B cell (primary cell): ENCODE measurements at regions not wholly inside any gene's neighbourhood (a gene's known extent, or its start where the extent isn't known, plus 50 kb on each side); places are given as distances from the start of the nearest gene placed in this dataset.

Source experiments
- ATAC-seq: fragments of 200-7000 bp; cut with Tn5 transposase; one replicate; pipeline ENCODE4 v1.10.0; 2021; ENCODE audit warnings: low read depth, mild to moderate bottlenecking, moderate number of reproducible peaks, moderate library complexity
- CTCF ChIA-PET: fragments of 350-600 bp; sonication (Branson Sonifier 250); formaldehyde crosslinking; loops from one replicate; lab custom pipeline; 2021; ENCODE audit warnings: antibody characterized with exemption, inconsistent platforms; lab: Charles Lee
- POLR2A ChIA-PET: fragments of 350-600 bp; sonication (Branson Sonifier 250); formaldehyde crosslinking; loops from one replicate; lab custom pipeline; 2021; ENCODE audit warnings: antibody characterized with exemption; lab: Charles Lee
- DNase-seq: peaks from one replicate; pipeline ENCODE4 v3.0.0; 2013
- H2AFZ ChIP-seq: 2 replicates; pipeline ENCODE4 v1.6.1; 2012; ENCODE audit warnings: mild to moderate bottlenecking, low read depth, low read length; ENCODE audit not compliant: insufficient read depth, poor library complexity, severe bottlenecking
- H3K27ac ChIP-seq, 2 donors: 1 replicate in 1 of 2; 2 replicates in 1 of 2; pipeline ENCODE4 v1.5.1; 2012 to 2013; ENCODE audit warnings: low read length in 2 of 2, mild to moderate bottlenecking in 2 of 2, moderate library complexity in 1 of 2
- H3K27me3 ChIP-seq, 4 experiments: fragments of 200-600 bp in 1 of 4; sonication (generic) in 1 of 4; replicated peaks in 1 of 4; 1 replicate in 2 of 4; 2 replicates in 2 of 4; pipeline versions ENCODE4 v1.6.1 to v1.7.0; 2013 to 2016; ENCODE audit warnings: low read length in 3 of 4, mild to moderate bottlenecking in 2 of 4, mixed read lengths in 1 of 4, moderate library complexity in 1 of 4; ENCODE audit not compliant: insufficient read depth in 4 of 4, control insufficient read depth in 3 of 4; ENCODE audit errors: control extremely low read depth in 1 of 4
- H3K36me3 ChIP-seq, 2 experiments: replicated peaks in 1 of 2; 1 replicate in 1 of 2; 2 replicates in 1 of 2; pipeline versions ENCODE4 v1.6.1 to v1.7.1; 2013; ENCODE audit warnings: low read length in 1 of 2; ENCODE audit not compliant: insufficient read depth in 2 of 2, control insufficient read depth in 1 of 2; ENCODE audit errors: control extremely low read depth in 1 of 2, extremely low read depth in 1 of 2
- H3K4me1 ChIP-seq, 2 donors: fragments of 200-600 bp in 1 of 2; sonication (generic) in 1 of 2; 1 replicate in 1 of 2; 2 replicates in 1 of 2; pipeline versions ENCODE4 v1.5.1 to v1.6.1; 2013 to 2017; ENCODE audit warnings: low read length in 2 of 2; ENCODE audit not compliant: control insufficient read depth in 2 of 2, insufficient read depth in 2 of 2
- H3K4me2 ChIP-seq: replicated peaks from 2 replicates; pipeline ENCODE3; 2012; ENCODE audit warnings: mild to moderate bottlenecking, low read depth, low read length; ENCODE audit not compliant: poor library complexity, severe bottlenecking
- H3K4me3 ChIP-seq, 5 experiments: fragments of 200-600 bp in 1 of 5; sonication (generic) in 1 of 5; 1 replicate in 3 of 5; 2 replicates in 2 of 5; pipeline versions ENCODE4 v1.5.1 to v1.7.0; 2011 to 2016; ENCODE audit warnings: low read length in 4 of 5, mild to moderate bottlenecking in 4 of 5, low read depth in 2 of 5, control low read depth in 1 of 5, moderate library complexity in 1 of 5; ENCODE audit not compliant: insufficient read depth in 1 of 5; ENCODE audit errors: control extremely low read depth in 1 of 5, extremely low read depth in 1 of 5
- H3K79me2 ChIP-seq: fragments of 200-600 bp; sonication (generic); one replicate; pipeline ENCODE4 v1.6.0; 2016; ENCODE audit warnings: low read length; ENCODE audit not compliant: control insufficient read depth, insufficient read depth
- H3K9ac ChIP-seq: fragments of 200-600 bp; sonication (generic); 2 replicates; pipeline ENCODE4 v1.6.1; 2017; ENCODE audit warnings: mild to moderate bottlenecking, low read length, moderate library complexity
- H3K9me3 ChIP-seq, 3 donors: one replicate each; pipeline versions ENCODE4 v1.6.1 to v1.7.1; 2013; ENCODE audit warnings: low read length in 2 of 3; ENCODE audit not compliant: control insufficient read depth in 2 of 3, insufficient read depth in 1 of 3; ENCODE audit errors: control extremely low read depth in 1 of 3
- H4K20me1 ChIP-seq: 2 replicates; pipeline ENCODE4 v1.6.0; 2012; ENCODE audit warnings: mild to moderate bottlenecking, low read length; ENCODE audit not compliant: insufficient read depth, control insufficient read depth, poor library complexity, severe bottlenecking
- H3K27ac Mint-ChIP-seq: one replicate; pipeline ENCODE4 v1.8.0; 2021; ENCODE audit warnings: mixed read lengths
- H3K27me3 Mint-ChIP-seq: one replicate; pipeline ENCODE4 v1.8.0; 2021; ENCODE audit warnings: mixed read lengths
- H3K4me1 Mint-ChIP-seq: one replicate; pipeline ENCODE4 v1.8.0; 2021; ENCODE audit warnings: mixed read lengths
- H3K4me3 Mint-ChIP-seq: one replicate; pipeline ENCODE4 v1.8.0; 2021; ENCODE audit warnings: mixed read lengths
- H3K9me3 Mint-ChIP-seq: one replicate; pipeline ENCODE4 v1.8.0; 2022; ENCODE audit warnings: mixed read lengths; ENCODE audit not compliant: insufficient read depth
- CTCF ChIP-seq: fragments of 200-600 bp; IDR thresholded peaks from one replicate; pipeline ENCODE4 v1.8.0; 2022; ENCODE audit warnings: antibody characterized with exemption, mild to moderate bottlenecking
- EZH2 ChIP-seq: IDR thresholded peaks from 2 replicates; pipeline ENCODE4 v1.6.1; 2012; ENCODE audit warnings: borderline replicate concordance, low read depth, mild to moderate bottlenecking, moderate library complexity, low read length; ENCODE audit not compliant: insufficient read depth, poor library complexity, severe bottlenecking
- WGBS: methylation state at CpG from one replicate; pipeline ENCODE4 v1.1.5; 2013; ENCODE audit warnings: missing lambda C conversion rate; ENCODE audit not compliant: insufficient coverage; 5-methylcytosine and 5-hydroxymethylcytosine counted together
- intact Hi-C: fragments of 100-400 bp; cut with micrococcal nuclease; formaldehyde crosslinking; loops from one replicate; pipeline ENCODE4 v1.10.0; 2022

GRCh38 chr5:52255308-52255707 is 532.4 kb upstream of the ITGA1 start:
- no peaks in the 10 kb centered on the region for H3K27me3 ChIP-seq
- no peak overlapping the region for H3K4me3 Mint-ChIP-seq
- no peaks in the 10 kb centered on the region for H3K9me3 Mint-ChIP-seq
- no peaks in the 10 kb centered on the region for H3K79me2 ChIP-seq
- no peak overlapping the region for H3K27ac Mint-ChIP-seq
- no peaks in the 10 kb centered on the region for H3K4me1 ChIP-seq
- H4K20me1 ChIP-seq: no peaks in the 10 kb centered on the region
- no peak overlapping the region for H3K27ac ChIP-seq
- no peaks in the 10 kb centered on the region for H3K36me3 ChIP-seq
- DNase-seq (no peak), ATAC-seq (no peak)
- no peaks in the 10 kb centered on the region for H3K4me1 Mint-ChIP-seq
- H3K9me3 ChIP-seq: peaks cover 0 to 2% (median 2%) of the 10 kb centered on the region in 3 donors
- WGBS: 78% methylated on average over 2 of the region's 4 CpGs
- intact Hi-C loops: no loop called here
- no peak overlapping the region for H3K4me2 ChIP-seq
- CTCF ChIA-PET: no interaction called here
- H2AFZ ChIP-seq: no peak overlapping the region
- no peak for TF ChIP-seq EZH2
- no peak for TF ChIP-seq CTCF
- POLR2A ChIA-PET: no interaction called here
- H3K27me3 Mint-ChIP-seq: no peaks in the 10 kb centered on the region
- H3K9ac ChIP-seq: no peak overlapping the region
- no peak overlapping the region for H3K4me3 ChIP-seq

GRCh38 chr5:52262844-52263243 is 524.9 kb upstream of the ITGA1 start:
- H3K27me3 Mint-ChIP-seq: no peaks in the 10 kb centered on the region
- no peaks in the 10 kb centered on the region for H3K9me3 Mint-ChIP-seq
- intact Hi-C loops: no loop called here
- ChIA-PET CTCF (no interaction called here), POLR2A (no interaction called here)
- Histone ChIP-seq H3K36me3 (no peaks in the 10 kb centered on the region), H3K27me3 (no peaks in the 10 kb centered on the region), H3K79me2 (no peaks in the 10 kb centered on the region), H3K9me3 (no peaks in the 10 kb centered on the region), H3K9ac (no peak overlapping the region), H3K27ac (no peak overlapping the region), H2AFZ (no peak overlapping the region), H4K20me1 (no peaks in the 10 kb centered on the region), H3K4me2 (no peak overlapping the region), H3K4me1 (no peaks in the 10 kb centered on the region), H3K4me3 (no peak overlapping the region)
- DNase-seq (no peak), ATAC-seq (no peak)
- H3K4me1 Mint-ChIP-seq: no peaks in the 10 kb centered on the region
- H3K4me3 Mint-ChIP-seq: no peak overlapping the region
- TF ChIP-seq CTCF (no peak), EZH2 (no peak)
- no peak overlapping the region for H3K27ac Mint-ChIP-seq
- WGBS: no CpG with 5 or more reads among the region's 3 CpGs
